Spleen (tissue), 7 donors: ENCODE measurements at regions not wholly inside any gene's neighbourhood (a gene's known extent, or its start where the extent isn't known, plus 50 kb on each side); places are given as distances from the start of the nearest gene placed in this dataset.

Experiments
- POLR2A ChIP-seq, 3 donors: fragments of 450-650 bp; IDR thresholded peaks; one replicate each; pipeline ENCODE4 v1.5.1; 2017; ENCODE audit warnings: antibody characterized with exemption in 3 of 3, mild to moderate bottlenecking in 1 of 3
- POLR2AphosphoS5 ChIP-seq, 3 donors: sonication (generic); formaldehyde crosslinking; IDR thresholded peaks; one replicate each; pipeline ENCODE4 v1.5.1; 2017; ENCODE audit warnings: antibody characterized with exemption in 3 of 3
- TF ChIP-seq, protein P1 (sequence below), 11 experiments: fragments of 200-600 bp in 7 of 11; fragments of 450-650 bp in 4 of 11; sonication (generic) in 4 of 11; IDR thresholded peaks in 8 of 11; conservative IDR thresholded peaks in 3 of 11; 1 replicate in 7 of 11; 2 replicates in 4 of 11; pipeline versions ENCODE4 v1.4.0 to v1.8.0; 2016 to 2021; ENCODE audit warnings: antibody characterized with exemption in 11 of 11, inconsistent platforms in 4 of 11, mild to moderate bottlenecking in 1 of 11
- donor health status: DM: no; HTN: no; CAD: no; lungs with moderate emphysema.
- donor health status: DM: no; HTN: no; CAD: no.
- donor health status: DM: no; HTN: no; CAD: no.

DNA sequence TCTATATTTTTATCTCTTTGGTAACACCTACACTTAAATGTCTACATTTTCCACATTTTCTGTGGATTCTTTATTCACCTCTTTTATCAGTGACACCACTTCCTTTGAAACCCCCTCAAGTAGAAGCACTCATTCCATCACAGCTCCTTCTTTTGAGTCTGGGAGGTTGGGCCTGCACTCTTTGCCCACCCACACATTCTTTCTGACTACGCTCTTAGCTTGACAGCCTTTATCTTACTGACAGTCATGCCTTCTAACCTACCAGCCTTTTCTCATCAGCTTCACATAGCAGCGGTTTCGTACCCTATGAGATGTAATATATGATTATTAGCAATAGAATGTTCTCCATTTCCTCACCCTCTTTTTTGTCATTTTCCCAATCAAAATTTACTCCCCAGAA is 151.9 kb downstream of the TNFSF18 start:
- TF ChIP-seq, protein P1, sequence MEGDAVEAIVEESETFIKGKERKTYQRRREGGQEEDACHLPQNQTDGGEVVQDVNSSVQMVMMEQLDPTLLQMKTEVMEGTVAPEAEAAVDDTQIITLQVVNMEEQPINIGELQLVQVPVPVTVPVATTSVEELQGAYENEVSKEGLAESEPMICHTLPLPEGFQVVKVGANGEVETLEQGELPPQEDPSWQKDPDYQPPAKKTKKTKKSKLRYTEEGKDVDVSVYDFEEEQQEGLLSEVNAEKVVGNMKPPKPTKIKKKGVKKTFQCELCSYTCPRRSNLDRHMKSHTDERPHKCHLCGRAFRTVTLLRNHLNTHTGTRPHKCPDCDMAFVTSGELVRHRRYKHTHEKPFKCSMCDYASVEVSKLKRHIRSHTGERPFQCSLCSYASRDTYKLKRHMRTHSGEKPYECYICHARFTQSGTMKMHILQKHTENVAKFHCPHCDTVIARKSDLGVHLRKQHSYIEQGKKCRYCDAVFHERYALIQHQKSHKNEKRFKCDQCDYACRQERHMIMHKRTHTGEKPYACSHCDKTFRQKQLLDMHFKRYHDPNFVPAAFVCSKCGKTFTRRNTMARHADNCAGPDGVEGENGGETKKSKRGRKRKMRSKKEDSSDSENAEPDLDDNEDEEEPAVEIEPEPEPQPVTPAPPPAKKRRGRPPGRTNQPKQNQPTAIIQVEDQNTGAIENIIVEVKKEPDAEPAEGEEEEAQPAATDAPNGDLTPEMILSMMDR (IDR thresholded peaks at IDR 0.05 in 8 of 11, conservative IDR thresholded peaks at IDR 0.05 in 3 of 11): no peak
- TF ChIP-seq POLR2AphosphoS5 (IDR thresholded peaks at IDR 0.05): no peak
- TF ChIP-seq POLR2A (IDR thresholded peaks at IDR 0.05): no peak
